BE2C (cell line): ENCODE measurements at regions not wholly inside any gene's neighbourhood (a gene's known extent, or its start where the extent isn't known, plus 50 kb on each side); places are given as distances from the start of the nearest gene placed in this dataset.
"Not testable (repeated sequence)": the region's sequence is repeated elsewhere in the genome, so short reads cannot be mapped to it uniquely, and the experiment has no call there.

ENCODE experiments used
- DNase-seq: peaks from one replicate; pipeline ENCODE4 v3.0.0-alpha.2; 2020
- H3K27me3 ChIP-seq: fragments of 250-450 bp; sonication (Bioruptor Pico); 2 replicates; pipeline ENCODE4 v1.5.1; 2020; ENCODE audit warnings: mild to moderate bottlenecking
- H3K36me3 ChIP-seq: fragments of 250-450 bp; sonication (Bioruptor Pico); 2 replicates; pipeline ENCODE4 v1.5.1; 2020; ENCODE audit warnings: mild to moderate bottlenecking
- H3K4me1 ChIP-seq: fragments of 250-450 bp; sonication (Bioruptor Pico); 2 replicates; pipeline ENCODE4 v1.5.1; 2020
- H3K4me3 ChIP-seq: 2 replicates; pipeline ENCODE4 v1.5.1; 2011; ENCODE audit warnings: low read depth, low read length
- H3K9me3 ChIP-seq: fragments of 250-450 bp; sonication (Bioruptor Pico); 2 replicates; pipeline ENCODE4 v1.5.1; 2020
- TF ChIP-seq, protein P1 (sequence below): IDR thresholded peaks from 2 replicates; pipeline ENCODE4 v1.5.1; 2012; ENCODE audit warnings: mild to moderate bottlenecking, low read depth, low read length

DNA sequence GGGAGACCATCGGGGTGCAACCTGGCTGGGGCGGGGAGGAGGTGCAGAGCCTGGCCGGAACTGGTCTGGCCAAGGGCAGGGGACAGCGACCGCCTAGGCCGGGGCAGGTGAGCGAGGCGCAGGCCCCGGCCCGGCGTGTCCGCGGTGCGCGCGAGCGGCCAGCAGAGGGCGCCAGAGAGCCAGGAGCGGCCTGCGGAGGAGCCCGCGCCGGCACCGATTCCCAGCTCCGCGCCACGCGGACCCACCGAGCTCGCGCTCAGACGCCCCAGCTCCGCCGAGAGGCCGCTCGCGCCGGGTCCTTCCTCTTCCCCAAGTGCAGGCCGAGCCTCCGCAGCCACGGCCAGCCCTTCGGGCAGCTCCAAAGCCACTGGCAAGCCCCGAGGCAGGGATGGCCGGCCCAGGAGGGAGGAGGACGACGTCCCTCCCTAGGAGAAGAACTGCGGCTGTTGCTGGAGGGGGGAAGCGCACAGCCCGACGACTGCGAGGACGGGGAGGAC, 128.9 kb upstream of the HMX1 start:
- H3K9me3 ChIP-seq, H3K27me3 ChIP-seq, H3K4me1 ChIP-seq, H3K36me3 ChIP-seq, H3K4me3 ChIP-seq: not testable (repeated sequence)
- peak; percentile 74 for DNase-seq
- TF ChIP-seq, protein P1, sequence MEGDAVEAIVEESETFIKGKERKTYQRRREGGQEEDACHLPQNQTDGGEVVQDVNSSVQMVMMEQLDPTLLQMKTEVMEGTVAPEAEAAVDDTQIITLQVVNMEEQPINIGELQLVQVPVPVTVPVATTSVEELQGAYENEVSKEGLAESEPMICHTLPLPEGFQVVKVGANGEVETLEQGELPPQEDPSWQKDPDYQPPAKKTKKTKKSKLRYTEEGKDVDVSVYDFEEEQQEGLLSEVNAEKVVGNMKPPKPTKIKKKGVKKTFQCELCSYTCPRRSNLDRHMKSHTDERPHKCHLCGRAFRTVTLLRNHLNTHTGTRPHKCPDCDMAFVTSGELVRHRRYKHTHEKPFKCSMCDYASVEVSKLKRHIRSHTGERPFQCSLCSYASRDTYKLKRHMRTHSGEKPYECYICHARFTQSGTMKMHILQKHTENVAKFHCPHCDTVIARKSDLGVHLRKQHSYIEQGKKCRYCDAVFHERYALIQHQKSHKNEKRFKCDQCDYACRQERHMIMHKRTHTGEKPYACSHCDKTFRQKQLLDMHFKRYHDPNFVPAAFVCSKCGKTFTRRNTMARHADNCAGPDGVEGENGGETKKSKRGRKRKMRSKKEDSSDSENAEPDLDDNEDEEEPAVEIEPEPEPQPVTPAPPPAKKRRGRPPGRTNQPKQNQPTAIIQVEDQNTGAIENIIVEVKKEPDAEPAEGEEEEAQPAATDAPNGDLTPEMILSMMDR: peak; percentile 50

DNA sequence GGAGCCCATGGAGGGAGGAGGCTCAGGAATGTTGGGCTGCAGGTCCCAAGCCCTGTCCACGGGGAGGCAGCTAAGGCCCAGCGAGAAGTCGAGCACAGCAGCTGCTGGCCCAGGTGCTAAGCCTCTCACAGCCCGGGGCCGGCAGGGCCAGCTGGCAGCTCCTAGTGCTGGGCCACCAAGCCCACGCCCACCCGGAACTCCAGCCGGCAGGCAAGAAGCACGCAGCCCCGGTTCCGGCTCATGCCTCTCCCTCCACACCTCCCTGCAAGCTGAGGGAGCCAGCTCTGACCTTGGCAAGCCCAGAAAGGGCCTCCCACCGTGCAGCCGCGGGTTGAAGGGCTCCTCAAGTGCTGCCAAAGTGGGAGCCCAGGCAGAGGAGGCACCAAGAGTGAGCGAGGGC, 121.3 kb upstream of the HMX1 start:
- DNase-seq, H3K4me1 ChIP-seq, H3K4me3 ChIP-seq, H3K36me3 ChIP-seq, H3K27me3 ChIP-seq, H3K9me3 ChIP-seq: not testable (repeated sequence)

- not testable (repeated sequence) for H3K9me3 ChIP-seq, H3K4me3 ChIP-seq, H3K4me1 ChIP-seq, H3K36me3 ChIP-seq, DNase-seq, H3K27me3 ChIP-seq
Measured at GRCh38 chr4:8991449-8991848, 119.8 kb upstream of the HMX1 start.

DNA sequence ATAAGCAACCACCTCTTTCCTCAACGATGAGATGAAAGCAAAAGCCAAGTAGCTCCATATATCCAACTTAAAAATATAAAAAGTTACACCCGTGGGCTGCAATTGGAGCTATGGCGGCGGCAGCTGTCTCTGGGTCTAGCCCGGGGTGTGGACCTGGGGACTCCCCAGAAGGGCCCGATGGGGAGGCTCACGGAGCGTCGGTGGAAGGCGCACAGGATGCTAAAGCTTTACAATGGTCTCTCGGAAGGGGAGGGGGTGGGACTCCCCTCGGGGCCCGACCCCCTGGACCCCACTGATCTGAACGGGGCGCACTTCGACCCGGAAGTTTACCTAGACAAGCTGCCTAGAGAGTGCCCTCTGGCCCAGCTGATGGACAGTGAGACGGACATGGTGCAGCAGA, 118.7 kb upstream of the HMX1 start:
- H3K36me3 ChIP-seq, H3K4me1 ChIP-seq, DNase-seq, H3K4me3 ChIP-seq, H3K9me3 ChIP-seq, H3K27me3 ChIP-seq: not testable (repeated sequence)

DNA sequence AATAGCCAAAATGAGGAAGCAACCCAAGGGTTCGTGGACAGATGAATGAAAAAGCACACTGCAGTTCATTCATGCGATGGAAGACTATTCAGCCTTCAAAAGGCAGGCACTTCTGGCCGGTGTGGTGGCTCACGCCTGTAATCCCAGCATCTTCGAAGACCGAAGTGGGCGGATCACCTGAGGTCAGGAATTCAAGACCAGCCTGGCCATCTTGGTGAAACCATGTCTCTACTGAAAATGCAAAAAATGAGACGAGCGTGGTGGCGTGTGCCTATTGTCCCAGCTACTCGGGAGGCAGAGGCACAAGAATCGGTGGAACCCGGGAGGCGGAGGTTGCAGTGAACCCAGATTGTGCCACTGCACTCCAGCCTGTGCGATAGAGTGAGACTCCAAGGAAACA, 114.1 kb upstream of the HMX1 start:
- H3K27me3 ChIP-seq, H3K4me1 ChIP-seq, DNase-seq, H3K9me3 ChIP-seq, H3K36me3 ChIP-seq, H3K4me3 ChIP-seq: not testable (repeated sequence)

DNA sequence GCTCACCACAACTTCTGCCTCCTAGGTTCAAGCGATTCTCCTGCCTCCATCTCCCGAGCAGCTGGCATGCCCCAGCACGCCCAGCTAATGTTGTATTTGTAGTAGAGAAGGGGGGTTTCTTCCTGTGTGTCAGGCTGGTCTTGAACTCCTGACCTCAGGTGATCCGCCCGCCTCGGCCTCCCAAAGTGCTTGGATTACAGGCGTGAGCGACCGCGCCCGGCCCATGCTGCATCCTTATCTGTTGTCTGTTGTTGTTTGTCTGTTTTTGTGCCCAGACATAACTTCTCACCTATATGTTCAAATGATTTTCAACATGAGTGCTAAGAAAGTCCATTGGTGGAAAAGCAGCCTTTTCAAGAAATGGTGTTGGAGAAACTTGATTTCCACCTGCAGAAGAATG, 113.0 kb upstream of the HMX1 start:
- not testable (repeated sequence) for H3K4me3 ChIP-seq, H3K4me1 ChIP-seq, DNase-seq, H3K36me3 ChIP-seq, H3K9me3 ChIP-seq, H3K27me3 ChIP-seq

GRCh38 chr4:8983921-8984320, 112.3 kb upstream of the HMX1 start:
- not testable (repeated sequence) for H3K27me3 ChIP-seq, H3K9me3 ChIP-seq, H3K4me3 ChIP-seq, H3K4me1 ChIP-seq, DNase-seq, H3K36me3 ChIP-seq

DNA sequence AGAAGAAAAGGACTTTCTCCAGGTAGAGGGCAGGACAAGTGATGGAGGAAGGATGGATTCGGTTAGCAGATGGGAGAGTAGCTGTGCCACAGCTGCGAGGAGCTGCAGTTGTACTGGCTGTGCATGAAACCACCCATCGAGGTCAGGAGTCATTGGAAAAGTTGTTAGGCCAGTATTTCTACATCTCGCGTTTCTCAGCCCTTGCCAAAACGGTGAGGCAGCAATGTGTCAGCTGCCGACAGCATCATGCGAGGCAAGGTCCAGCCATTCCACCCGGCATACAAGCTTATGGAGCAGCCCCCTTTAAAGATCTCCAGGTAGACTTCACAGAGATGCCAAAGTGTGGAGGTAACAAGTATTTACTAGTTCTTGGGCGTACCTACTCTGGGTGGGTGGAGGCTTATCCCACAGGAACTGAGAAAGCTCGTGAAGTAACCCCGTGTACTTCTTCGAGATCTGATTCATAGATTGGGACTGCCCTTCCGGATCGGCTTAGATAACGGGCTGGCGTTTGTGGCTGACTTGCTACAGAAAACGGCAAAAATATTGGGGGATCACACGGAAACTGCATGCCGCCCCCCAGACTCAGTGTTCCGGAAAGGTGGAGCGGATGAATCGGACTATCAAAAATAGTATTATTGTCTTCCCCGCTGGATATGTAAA, 105.0 kb upstream of the HMX1 start:
- H3K36me3 ChIP-seq, DNase-seq, H3K4me1 ChIP-seq, H3K27me3 ChIP-seq, H3K4me3 ChIP-seq, H3K9me3 ChIP-seq: not testable (repeated sequence)

DNA sequence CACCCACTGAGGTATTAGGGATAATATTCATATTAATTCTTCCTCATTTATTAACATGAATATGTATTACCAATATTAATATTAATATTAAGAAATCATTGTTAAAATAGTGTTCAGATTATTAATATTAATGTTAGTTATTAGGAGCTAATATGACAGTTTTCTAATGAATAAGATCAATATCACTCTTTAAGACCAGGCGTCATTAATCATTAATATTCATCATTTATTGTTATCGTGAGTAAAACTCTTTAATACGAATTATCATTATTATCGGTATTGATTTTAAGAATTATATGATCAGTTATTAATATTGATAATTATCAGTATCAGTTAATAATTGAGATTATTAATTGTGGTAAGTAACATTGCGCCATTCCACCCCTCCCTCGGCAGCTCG, 101.0 kb upstream of the HMX1 start:
- not testable (repeated sequence) for H3K9me3 ChIP-seq, H3K27me3 ChIP-seq, DNase-seq, H3K4me1 ChIP-seq, H3K36me3 ChIP-seq, H3K4me3 ChIP-seq

DNA sequence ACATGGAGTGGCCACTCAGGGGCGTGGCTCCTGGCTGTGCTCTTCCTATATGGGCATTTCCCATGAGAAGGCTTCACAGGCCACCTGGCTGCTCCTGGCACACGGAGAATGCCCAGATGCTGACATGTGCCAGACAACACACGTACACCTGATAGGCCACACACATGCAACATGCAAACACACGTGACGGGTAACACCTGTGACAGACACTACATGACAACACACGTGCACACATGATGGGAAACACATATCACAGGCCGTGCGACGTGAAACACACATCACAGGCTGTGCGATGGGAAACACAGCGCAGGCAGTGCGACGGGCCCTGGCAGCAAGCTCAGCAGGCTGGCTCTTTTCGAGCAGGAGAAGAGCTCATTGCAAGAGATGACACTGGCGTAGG, 94.3 kb upstream of the HMX1 start:
- H3K9me3 ChIP-seq, H3K4me1 ChIP-seq, H3K36me3 ChIP-seq, H3K4me3 ChIP-seq, DNase-seq, H3K27me3 ChIP-seq: not testable (repeated sequence)

- H3K36me3 ChIP-seq, H3K9me3 ChIP-seq, H3K4me1 ChIP-seq, H3K27me3 ChIP-seq, H3K4me3 ChIP-seq: not testable (repeated sequence)
- DNase-seq: peak; percentile 31
Measured at GRCh38 chr4:8964201-8964788, 92.7 kb upstream of the HMX1 start.

DNA sequence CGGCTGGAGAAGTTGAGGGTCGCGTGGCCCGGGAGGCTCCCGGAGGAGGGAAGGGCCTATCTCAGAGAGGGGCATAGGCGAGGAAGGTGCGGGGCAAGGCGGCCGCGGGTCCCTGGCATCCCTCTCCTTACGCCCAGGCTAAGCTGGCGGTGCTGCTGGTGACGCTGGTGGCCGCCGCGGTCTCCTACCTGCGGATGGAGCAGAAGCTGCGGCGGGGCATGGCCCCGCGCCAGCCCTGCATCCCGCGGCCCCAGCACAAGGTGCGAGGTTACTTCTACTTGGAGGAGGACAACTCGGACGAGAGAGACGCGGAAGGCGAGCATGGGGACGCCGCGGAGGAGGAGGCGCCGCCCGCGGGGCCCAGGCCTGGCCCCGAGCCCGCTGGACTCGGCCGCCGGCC, 91.9 kb upstream of the HMX1 start:
- not testable (repeated sequence) for H3K4me1 ChIP-seq, H3K4me3 ChIP-seq, DNase-seq, H3K36me3 ChIP-seq, H3K9me3 ChIP-seq, H3K27me3 ChIP-seq
